HG03060 (cell line): ENCODE measurements at regions not wholly inside any gene's neighbourhood (a gene's known extent, or its start where the extent isn't known, plus 50 kb on each side); places are given as distances from the start of the nearest gene placed in this dataset.
"Not testable (repeated sequence)": the region's sequence is repeated elsewhere in the genome, so short reads cannot be mapped to it uniquely, and the experiment has no call there.

Experiments
- ATAC-seq: cut with Tn5 transposase; IDR thresholded peaks from one replicate; pipeline ENCODE4 v1.9.1; 2021; ENCODE audit warnings: low read depth, moderate number of reproducible peaks; ENCODE audit not compliant: unreplicated experiment

DNA sequence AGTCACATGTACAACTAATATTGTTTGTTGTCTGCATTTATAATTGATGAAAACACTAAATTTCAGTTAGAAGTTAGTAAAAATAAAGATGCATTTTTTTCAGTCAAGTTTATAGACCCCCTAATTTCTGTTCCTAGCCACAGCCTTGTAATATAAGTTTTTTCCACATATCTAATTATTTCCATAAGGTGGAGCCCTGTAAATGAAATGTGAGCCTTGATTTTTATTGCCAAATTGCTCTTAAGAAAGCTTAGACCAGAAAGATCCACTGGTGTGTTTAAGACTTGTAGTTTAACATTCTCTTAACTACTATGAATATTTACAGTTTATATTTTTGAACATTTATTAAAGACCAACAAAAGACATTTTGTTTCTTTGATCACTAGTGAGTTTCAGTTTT lies 322.1 kb upstream of the RGS6 start:
- ATAC-seq, result no peak

DNA sequence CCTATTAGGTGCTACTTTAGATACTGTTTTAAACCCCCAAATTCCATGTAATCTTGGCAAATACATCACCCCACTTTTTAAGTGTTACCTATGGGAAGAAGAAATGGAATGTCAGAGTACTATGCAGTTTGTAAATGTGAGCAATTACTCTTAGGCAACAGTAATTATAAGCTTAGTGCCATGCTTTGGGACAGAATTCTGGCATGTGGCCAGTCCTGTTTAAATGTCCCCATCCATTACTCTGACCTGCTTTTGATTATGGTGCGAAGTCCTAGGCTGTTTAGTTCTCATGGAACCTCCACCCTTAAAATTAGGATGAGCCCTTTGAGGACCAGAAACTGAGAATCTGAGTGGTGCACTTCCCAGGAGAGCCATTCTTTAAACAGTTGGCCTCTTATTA lies 321.4 kb upstream of the RGS6 start:
- no peak for ATAC-seq

GRCh38 chr14:71613168-71613567 lies 319.1 kb upstream of the RGS6 start:
- ATAC-seq, result no peak

DNA sequence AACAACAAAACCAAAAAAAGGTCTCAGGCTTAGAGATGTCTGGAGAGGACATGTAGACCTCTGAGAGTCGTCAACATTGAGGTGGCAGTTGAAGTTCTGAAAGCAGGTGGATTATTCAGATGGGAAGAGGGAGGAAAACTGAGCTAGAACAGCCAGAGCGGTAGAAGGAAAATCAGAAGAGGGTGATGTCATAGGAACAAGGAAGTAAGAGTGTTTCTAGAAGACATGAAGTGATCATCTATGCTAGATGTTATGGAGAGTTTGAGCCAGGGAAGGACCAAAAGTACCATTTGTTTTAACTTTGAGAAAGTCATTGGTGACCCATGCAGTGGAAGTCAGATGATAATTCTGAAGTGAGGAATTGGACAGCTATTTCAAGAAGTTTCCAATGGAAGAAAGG lies 316.2 kb upstream of the RGS6 start:
- ATAC-seq, result no peak

DNA sequence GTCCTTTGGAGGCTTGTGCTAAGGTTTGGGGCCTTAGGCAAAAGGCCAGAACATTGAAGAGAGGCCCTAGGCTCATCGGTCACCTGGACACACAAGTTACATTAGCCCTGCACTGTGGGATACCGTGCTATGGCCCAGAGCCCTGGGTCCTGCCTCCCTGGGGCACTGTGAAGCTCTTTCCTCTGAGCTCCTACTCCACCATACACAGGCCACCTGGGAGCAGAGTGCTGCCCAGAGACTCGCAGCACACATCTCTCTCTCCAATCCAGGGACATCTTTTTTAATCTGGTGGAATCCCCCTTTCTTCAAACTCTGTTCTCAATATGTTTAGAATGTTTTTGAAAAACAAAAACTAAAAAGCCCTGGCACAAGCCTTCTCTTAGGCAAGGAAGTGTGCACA lies 314.2 kb upstream of the RGS6 start:
- ATAC-seq, result no peak

DNA sequence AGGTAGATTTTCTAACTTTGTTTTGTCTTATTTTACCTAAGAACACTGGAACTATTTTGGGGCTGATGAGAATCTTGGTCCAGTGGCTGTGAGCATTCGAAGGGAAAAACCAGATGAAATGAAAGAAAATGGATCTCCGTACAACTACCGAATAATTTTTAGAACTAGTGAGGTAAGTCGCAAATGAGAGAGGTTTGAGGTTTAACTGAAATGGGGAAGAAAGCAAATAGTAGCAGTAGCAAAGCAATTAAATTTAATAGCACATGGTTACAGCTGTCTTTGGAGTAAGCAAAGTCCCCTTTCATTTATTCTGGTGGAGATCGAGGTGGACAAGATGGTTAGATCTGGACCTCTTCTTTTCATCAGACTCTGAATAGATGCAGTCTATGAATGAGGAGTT lies 313.5 kb upstream of the RGS6 start:
- ATAC-seq, result no peak

DNA sequence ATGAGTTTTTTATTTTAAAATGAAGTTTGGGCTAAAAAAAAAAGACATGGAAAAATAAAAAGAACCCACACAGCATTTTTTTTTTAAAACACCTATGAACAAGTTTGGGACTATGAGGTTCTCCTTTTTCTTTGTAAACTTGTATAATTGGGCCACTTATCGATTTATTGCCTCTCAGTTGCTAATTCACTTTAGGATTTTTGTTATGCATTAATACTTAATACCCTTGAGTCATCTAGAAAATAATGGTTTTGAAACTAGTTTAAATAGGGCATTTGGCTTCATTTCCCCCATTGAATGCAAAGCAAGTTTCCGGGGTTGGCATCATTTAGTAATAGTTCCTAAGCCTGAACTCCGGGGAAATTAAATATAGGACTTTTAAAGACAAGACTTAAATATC lies 312.8 kb upstream of the RGS6 start:
- ATAC-seq, result no peak

DNA sequence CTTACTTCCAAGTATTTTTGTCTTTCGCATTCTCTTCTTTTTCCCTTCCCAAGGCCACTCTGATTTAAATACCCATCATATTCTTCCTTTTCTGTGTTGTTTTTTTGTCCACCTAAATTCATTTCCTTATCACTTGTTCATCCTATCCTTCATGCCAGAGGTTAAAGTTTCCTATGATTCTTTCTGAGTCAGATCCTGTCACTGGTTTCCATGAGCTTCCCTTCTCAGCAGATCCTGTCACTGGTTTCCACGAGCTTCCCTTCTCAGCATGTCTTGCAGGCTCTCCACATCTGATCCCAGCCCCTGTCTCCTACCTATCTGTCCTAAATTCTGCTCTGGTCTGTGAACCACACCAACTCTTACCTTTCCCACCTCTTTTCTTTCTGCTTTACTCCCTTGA lies 311.8 kb upstream of the RGS6 start:
- ATAC-seq, result no peak

- no peak for ATAC-seq
These were observed 311.0 kb upstream of the RGS6 start for GRCh38 chr14:71621276-71621675.

GRCh38 chr14:71621980-71622605 lies 310.1 kb upstream of the RGS6 start:
- ATAC-seq, result no peak

DNA sequence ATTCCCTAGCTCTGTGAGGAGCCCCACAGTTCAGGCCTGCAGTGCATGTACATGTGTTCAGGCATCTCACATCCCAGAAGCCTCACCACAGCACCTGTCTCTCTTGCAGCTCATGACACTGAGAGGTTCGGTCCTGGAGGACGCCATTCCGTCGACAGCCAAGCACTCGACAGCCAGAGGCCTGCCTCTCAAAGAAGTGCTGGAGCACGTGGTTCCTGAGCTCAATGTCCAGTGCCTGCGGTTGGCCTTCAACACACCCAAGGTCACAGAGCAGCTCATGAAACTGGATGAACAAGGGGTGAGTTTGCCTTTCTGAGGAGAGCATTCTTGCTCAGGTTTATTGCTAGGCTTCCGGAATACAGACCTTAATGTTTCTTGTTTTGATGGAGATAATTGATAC lies 308.3 kb upstream of the RGS6 start:
- no peak for ATAC-seq

DNA sequence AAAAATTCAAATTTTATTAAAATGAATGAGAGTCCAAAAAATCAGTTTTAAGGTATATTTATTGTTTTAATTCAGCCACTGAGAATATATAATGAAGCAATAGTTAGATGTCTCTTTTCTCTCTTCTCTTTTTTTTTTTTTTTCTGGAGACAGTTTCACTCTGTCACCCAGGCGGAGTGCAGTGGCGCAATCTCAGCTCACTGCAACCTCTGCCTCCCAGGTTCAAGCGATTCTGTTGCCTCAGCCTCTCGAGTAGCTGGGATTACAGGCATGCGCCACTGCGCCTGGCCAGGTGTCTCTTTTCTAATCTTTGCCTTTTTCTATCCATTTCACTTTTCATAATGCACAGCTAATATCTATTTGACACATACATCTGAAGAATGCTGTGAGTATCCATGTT lies 307.1 kb upstream of the RGS6 start:
- no peak for ATAC-seq

GRCh38 chr14:71625891-71626701 lies 306.1 kb upstream of the RGS6 start:
- no peak for ATAC-seq

GRCh38 chr14:71628433-71628832 lies 303.8 kb upstream of the RGS6 start:
- no peak for ATAC-seq

- no peak for ATAC-seq
These were observed 303.0 kb upstream of the RGS6 start for GRCh38 chr14:71629250-71629649.

- no peak for ATAC-seq
These were observed 302.3 kb upstream of the RGS6 start for GRCh38 chr14:71629765-71630492.

- ATAC-seq, result not testable (repeated sequence)
These were observed 301.2 kb upstream of the RGS6 start for GRCh38 chr14:71631030-71631429.

- no peak for ATAC-seq
These were observed 299.7 kb upstream of the RGS6 start for GRCh38 chr14:71632440-71632946.

DNA sequence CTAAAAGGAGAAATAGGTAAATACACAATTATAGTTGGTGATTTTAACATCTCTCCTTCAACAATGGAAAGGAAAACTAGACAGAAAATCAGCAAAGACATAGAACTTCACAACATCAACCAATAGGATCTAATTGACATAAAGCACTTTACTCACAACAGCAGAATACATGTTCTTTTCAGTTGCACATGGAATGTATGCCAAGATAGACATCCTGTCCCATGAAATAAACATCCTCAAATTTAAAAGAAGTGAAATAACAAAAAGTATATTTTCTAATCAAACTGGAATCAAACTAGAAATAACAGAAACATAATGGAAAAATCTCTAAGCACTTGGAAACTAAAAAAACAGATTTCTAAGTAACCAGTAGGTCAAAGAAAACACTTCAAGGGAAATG lies 296.2 kb upstream of the RGS6 start:
- ATAC-seq, result no peak

DNA sequence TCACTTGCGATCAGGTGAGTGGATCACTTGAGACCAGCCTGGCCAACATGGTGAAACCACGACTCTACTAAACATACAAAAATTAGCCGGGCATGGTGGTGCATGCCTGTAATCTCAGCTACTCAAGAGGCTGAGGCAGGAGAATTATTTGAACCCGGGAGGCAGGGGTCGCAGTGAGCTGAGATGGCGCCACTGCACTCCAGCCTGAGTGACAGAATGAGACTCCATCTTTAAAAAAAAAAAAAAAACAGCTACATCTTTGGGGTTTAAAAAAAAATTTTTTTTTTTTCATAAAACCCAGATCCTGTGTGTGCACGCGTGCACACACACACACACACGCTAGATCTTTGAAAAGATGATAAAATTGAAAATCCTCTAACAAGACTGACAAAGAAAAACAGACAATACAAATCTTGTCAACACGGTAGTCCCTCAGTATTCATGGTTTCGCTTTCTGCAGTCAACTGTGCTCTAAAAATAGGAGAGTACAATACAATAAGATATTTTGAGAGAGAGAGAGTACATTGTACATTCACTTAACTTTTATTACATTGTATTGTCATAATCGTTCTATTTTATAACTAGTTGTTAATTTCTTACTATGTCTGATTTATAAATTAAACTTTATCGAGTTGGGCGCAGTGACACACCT lies 295.3 kb upstream of the RGS6 start:
- no peak for ATAC-seq
